Glomerular visceral epithelial cell (primary cell): ENCODE measurements at regions not wholly inside any gene's neighbourhood (a gene's known extent, or its start where the extent isn't known, plus 50 kb on each side); places are given as distances from the start of the nearest gene placed in this dataset.

ENCODE experiments used
- DNase-seq: peaks from one replicate; pipeline ENCODE4 v3.0.0-alpha.2; 2016; ENCODE audit errors: extremely low spot score

- DNase-seq: no peak
Measured at GRCh38 chr4:124219389-124219788, 493.1 kb downstream of the ANKRD50 start.

- no peak for DNase-seq
Measured at GRCh38 chr4:124224256-124224655, 488.3 kb downstream of the ANKRD50 start.

- DNase-seq: no peak
Measured at GRCh38 chr4:124227981-124228380, 484.6 kb downstream of the ANKRD50 start.

GRCh38 chr4:124230268-124230667 lies 482.3 kb downstream of the ANKRD50 start:
- no peak for DNase-seq

GRCh38 chr4:124234771-124235170 lies 477.8 kb downstream of the ANKRD50 start:
- no peak for DNase-seq

- DNase-seq: no peak
Measured at GRCh38 chr4:124243671-124244366, 468.7 kb downstream of the ANKRD50 start.

GRCh38 chr4:124253080-124253479 lies 459.5 kb downstream of the ANKRD50 start:
- no peak for DNase-seq

- peak; percentile 79 for DNase-seq
Measured at GRCh38 chr4:124262211-124263179, 450.0 kb downstream of the ANKRD50 start.

- DNase-seq: no peak
Measured at GRCh38 chr4:124265701-124266100, 446.8 kb downstream of the ANKRD50 start.

- no peak for DNase-seq
Measured at GRCh38 chr4:124266721-124267120, 445.8 kb downstream of the ANKRD50 start.

GRCh38 chr4:124276461-124276860 lies 436.1 kb downstream of the ANKRD50 start:
- no peak for DNase-seq

- DNase-seq: no peak
Measured at GRCh38 chr4:124277691-124278090, 434.8 kb downstream of the ANKRD50 start.

GRCh38 chr4:124278477-124278876 lies 434.1 kb downstream of the ANKRD50 start:
- DNase-seq: no peak

GRCh38 chr4:124279741-124280140 lies 432.8 kb downstream of the ANKRD50 start:
- DNase-seq: no peak

GRCh38 chr4:124282301-124282898 lies 430.1 kb downstream of the ANKRD50 start:
- no peak for DNase-seq

GRCh38 chr4:124288706-124289486 lies 423.6 kb downstream of the ANKRD50 start:
- no peak for DNase-seq

- no peak for DNase-seq
Measured at GRCh38 chr4:124290678-124291077, 421.9 kb downstream of the ANKRD50 start.

- no peak for DNase-seq
Measured at GRCh38 chr4:124295413-124295812, 417.1 kb downstream of the ANKRD50 start.

- DNase-seq: no peak
Measured at GRCh38 chr4:124304941-124305340, 407.6 kb downstream of the ANKRD50 start.

GRCh38 chr4:124306352-124306751 lies 406.2 kb downstream of the ANKRD50 start:
- DNase-seq: no peak

- DNase-seq: no peak
Measured at GRCh38 chr4:124307143-124307542, 405.4 kb downstream of the ANKRD50 start.

GRCh38 chr4:124318292-124318691 lies 394.2 kb downstream of the ANKRD50 start:
- no peak for DNase-seq
